Stimulated activated CD4-positive, alpha-beta T cell treated with anti-CD3 and anti-CD28 coated beads, Interleukin-1b, Interleukin-23, amount 100 ng/mL, for 1 hour (primary cell): ENCODE measurements at regions not wholly inside any gene's neighbourhood (a gene's known extent, or its start where the extent isn't known, plus 50 kb on each side); places are given as distances from the start of the nearest gene placed in this dataset.
"Not testable (repeated sequence)": the region's sequence is repeated elsewhere in the genome, so short reads cannot be mapped to it uniquely, and the experiment has no call there.

Experiments used
- DNase-seq, 2 donors: peaks; one replicate each; pipeline ENCODE4 v3.0.0-alpha.2; 2020; ENCODE audit warnings: low read depth in 2 of 2

DNA sequence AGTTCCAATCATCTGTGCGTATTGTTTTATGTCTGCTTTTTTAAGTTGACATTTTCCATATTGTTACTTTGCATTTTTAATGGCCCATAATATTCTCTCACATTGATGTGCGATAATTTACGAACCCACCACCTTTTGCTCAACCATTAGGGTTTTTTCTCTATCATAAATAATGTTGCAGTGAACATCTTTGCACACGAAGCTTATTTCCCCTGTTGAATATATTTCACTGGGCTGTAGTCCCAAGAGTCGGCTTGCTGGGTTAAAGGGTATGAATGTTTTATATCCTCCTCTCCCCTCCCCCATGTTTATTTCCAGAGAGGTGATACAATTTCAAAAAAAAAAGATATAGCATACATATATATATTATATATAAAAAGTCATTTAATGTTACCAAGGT lies 272.7 kb upstream of the RGMA start:
- no peak for DNase-seq

DNA sequence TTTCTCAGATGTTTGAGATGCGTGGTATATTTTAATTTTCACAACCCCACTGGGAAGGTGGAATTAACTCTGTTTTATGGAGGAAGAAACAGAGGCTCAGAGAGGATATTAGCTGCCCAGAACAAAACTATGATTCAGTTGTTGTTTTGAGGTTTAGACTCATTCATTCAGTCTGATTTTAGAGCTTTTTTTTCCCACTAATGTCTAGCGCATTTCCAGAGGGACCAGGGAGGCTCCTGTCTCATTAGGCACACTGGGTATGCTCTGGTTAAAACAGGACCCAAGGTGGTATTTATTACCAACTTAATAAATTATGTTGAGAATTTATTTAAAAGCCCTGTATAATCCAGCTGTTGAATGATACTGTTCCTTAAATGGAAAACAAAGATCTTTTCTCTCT lies 272.0 kb upstream of the RGMA start:
- no peak for DNase-seq

DNA sequence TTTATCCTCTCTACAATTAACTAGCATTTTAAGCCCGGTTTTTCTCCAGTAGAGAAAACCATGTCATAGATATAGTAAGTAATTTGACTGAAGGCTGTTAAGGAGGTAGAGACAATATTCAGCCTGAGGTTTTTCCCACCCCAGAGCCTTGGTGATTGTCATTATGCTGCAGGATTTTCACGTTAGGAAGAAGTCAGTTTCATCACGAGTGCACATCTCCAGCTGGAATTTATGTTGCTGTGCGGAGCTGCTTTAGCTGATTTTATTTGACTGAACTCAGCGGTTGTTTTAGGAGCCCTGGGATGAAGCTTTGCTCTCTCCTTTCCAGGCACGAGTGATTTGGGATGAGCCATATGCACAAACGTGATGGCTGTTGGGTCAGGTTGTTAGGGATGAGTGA lies 271.3 kb upstream of the RGMA start:
- DNase-seq, result no peak

DNA sequence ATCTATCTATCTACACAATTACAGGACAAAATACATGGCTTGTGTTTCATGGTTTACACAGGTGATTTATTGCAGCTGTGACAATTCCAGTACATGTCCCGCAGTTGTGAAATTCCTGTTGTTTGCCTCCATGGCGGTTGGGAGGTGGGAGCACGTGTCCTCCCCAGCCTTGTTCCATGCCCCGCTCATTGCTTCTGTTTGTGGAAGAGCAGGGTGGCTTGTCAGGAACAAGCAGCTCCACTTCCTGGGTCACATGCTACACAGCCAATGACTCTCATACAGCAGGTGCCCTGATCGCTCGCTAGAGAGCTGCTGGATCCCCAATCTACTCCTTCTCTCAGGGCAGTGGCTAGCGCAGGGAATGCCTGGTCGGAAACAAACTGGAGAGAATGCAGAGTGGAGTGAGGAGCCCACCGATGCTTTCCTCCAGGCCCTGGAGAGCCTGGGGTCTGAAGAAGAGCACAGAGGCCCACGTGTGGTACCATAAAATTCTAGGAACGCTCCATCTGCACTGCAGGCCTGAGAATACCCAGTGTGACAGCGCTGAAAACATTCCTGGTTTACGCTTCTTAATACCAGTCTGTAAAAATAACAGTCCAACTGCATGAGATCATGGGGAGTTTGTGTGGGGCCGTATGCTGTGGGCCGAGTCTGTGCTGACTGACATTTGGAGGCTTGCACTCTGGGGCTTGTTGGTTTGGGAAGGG lies 270.6 kb upstream of the RGMA start:
- DNase-seq, result no peak

DNA sequence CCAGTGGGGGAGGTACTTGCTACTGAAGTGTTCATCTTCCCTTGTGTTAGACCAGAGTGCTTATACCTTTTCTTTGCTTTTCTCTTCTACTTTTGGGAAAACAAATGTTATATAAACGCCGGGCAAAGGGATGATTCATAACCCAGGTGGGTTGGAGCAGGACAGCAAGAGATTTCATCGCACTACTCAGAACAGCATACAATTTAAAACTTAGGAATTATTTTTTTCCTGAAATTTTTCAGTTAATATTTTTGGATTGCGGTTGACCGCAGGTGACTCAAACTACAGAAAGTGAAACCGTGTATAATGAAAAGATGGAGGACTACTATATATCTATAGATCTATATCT lies 270.0 kb upstream of the RGMA start:
- DNase-seq, result no peak

DNA sequence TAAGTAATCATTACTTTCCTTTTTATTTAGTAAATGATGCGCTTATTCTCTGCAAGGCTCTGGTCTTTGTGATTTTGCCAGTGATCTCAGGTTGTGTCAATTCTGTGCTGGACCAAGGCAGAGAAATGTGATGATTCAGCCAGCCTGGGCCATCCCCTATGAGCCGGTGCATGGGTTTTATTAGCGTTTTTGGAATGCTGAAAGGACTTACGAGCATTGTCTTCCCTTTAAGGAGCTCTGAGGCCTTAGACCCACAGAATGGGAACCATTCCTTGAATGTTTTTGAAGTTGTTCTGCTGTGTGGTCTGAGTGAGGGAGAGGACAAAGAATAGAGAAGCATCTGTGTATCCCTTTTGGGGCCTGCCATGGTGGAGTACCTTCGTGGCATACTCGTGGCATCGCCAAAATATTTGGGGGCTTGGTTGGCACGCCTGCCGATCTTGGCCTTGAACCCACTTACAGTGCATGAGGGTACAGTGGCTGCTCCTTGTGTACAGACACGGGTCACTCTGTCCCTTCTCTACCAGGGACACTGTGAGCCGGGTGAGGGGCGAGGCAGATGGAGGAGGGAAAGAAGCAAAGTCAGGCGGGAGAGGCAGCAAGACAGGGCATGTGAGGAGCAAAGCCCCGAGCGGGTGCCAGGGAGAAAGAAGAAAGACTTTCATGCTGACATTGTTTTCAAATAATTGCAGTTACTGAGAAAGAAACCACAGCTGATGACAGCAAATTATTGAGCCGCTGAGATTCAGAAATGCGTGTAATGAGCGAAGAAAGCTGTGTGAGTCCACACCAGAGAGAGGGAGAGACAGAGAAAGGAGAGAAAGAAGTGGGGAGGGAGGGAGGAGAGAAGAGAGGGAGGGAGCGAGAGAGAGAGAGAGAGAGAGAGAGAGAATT lies 269.4 kb upstream of the RGMA start:
- no peak for DNase-seq

DNA sequence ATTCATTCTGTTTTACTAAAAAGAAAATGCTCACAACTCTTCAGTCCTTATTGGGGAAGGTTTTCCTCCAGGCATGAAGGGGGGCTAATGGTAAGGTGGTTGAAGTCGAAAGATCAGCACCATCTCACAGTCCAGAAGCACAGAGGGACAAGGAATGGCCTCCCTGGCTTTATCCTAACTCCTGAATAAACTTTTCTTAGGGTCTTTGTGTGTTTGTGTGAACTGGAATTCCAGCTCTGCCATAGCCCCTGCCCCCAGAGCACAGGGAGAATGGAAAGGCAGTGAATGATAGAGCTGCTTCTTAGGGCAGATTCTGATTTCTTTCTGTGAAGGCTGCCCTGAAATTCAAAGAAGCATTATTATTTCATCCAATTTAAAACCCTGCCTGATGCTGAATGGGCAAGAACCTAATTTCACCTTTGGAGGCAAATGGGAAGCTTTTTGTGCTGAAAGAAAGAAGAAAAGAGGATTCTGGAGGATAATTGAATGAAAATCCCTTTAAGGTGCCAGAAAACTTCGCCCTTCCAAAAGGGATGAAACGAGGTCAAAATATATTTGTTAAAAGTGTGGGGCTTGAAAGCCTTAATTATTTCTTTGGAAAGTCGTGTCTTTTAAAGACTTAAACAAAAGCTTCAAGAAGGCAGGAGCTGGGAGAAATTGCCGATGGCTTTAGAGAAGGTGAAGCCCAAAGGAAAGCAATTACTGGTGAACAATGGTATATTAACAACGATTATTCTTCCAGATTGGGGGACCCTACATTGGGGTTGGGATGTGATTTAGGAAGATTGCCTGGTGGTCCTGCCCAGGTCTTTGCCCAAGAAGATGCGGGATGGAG lies 259.9 kb upstream of the RGMA start:
- no peak for DNase-seq

DNA sequence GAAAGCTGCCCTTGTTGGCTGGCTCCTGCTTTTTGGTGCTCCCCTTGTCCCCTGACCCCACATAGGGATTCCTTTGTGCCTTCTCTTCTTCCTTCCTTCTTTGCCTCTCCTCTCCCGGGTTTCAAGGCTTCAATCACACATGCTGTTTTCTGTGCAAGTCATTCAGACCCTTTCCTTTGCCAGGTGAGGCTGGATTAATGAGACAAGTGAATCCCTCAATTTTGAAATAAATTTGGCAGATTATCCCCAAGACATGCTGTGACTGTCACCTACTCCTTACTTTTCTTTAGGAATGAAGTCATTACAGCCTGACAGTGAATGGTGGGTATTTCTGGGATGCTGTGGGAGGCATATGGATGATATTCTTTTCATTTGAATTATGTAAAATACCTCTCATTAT lies 259.0 kb upstream of the RGMA start:
- DNase-seq, result no peak

DNA sequence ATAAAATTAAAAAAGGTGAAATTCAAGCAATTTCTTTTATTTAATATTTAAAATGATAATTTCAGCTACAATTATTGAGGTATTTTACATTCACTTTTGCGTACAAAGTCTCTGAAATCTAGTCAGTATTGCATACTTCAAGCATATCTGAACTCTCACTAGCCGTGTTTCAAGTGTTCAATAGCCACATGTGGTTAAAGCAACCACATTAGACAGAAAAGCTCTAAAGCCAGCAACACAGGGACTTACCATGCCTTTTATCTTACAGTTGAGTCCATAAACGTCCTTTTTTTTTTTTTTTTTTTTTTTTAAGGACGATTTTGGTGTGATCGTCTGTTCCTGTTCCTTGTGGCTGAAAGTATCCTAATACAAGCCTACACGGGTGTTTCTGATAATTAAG lies 257.0 kb upstream of the RGMA start:
- DNase-seq, result no peak

DNA sequence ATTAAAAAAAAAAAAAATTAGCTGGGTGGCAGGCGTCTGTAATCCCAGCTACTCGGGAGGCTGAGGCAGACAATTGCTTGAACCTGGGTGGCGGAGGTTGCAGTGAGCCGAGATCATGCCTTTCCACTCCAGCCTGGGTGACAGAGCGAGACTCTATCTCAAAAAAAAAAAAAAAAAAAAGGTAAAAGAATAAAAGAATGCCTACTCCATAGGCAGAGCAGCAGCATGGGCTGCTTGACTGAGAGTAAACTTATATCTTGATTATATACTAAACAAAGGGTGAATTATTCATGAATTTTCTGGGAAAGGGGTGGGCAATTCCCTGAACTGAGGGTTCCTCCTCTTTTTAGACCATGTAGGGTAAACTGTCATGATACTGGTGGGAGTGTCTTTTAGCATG lies 254.4 kb upstream of the RGMA start:
- not testable (repeated sequence) for DNase-seq

DNA sequence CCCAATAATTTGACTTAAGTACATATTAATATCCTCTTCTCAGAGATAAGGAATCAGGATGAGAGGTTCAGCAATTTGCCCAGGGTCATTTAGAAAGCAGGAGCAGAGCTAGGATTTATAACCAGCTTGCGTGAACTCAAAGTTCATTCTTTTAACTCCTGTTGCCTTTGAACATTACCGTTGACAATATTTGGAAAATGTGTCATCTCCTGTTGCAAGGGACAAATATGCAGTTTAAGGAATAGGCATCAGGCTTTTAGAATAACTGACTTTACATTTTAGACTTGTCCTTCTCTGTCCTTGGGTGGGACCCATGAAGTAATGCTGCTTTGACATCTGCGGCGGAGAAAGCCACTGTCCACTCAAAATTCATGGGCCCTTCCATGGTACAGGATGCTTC lies 252.2 kb upstream of the RGMA start:
- no peak for DNase-seq

DNA sequence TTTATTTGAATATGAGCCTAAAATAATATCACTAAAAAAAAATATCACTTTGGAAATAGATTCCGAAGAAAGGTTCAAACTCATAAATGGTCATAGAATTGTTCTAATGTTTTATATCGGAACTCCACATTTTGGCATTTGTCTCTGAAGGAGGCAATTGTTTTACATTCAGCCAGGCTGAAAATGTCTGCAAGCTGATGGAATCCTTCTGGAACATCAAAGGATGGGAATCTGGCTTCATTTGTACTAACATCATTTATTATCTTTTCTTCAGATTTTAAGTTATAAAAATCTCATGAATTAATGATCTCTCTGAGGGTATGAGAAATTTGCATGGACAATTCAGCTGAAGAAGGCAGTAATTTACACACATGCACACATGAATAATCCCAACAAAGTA lies 251.4 kb upstream of the RGMA start:
- no peak for DNase-seq

DNA sequence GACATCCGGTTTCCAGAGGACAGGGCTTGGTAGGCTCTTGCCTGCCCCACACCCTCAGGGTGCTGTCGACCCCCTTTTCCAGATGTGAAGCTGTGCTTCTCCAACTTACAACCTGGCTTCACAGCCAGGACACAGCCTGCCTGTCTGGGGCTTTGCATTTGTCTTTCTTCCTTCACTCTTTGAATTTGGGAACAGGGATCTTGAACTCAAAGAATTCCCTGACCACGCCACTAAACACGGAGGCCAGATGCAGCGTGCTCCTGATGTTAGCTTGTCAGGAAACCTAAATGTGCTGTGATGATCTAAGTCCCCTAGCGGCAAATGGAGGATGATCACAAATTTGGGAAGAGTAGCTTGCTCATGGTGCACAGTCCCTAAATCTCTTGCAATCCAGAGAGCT lies 244.8 kb upstream of the RGMA start:
- no peak for DNase-seq

DNA sequence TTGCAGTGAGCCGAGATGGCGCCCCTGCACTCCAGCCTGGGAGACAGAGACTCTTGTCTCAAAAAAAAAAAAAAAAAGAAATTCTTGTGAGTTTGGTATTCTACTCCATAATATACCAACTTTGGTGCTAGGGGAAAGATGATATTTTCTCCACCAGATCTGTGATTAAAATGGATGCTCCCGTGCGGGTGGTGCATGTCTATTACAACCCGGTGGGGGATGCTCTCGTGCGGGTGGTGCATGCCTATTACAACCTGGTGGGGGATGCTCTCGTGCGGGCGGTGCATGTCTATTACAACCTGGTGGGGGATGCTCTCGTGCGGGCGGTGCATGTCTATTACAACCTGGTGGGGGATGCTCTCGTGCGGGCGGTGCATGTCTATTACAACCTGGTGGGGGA lies 244.1 kb upstream of the RGMA start:
- not testable (repeated sequence) for DNase-seq

DNA sequence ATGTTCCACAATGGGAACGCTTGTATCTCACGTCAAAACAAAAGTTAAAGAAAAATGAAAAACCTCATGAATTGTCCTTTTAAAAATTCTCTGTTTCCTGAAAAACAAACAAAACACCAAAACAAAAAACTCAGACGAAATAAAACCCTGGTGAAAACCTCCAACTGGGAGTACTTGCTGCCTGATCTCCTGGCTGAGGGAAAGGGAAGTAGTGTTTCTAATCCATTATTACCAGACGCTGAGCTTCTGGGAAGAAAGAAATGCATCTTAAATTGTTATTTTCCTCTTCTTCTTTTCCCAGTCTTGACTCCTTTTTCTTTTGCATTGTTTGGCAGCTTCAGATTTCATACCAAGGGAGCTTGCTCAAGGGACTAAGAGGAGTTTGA lies 243.2 kb upstream of the RGMA start:
- no peak for DNase-seq

DNA sequence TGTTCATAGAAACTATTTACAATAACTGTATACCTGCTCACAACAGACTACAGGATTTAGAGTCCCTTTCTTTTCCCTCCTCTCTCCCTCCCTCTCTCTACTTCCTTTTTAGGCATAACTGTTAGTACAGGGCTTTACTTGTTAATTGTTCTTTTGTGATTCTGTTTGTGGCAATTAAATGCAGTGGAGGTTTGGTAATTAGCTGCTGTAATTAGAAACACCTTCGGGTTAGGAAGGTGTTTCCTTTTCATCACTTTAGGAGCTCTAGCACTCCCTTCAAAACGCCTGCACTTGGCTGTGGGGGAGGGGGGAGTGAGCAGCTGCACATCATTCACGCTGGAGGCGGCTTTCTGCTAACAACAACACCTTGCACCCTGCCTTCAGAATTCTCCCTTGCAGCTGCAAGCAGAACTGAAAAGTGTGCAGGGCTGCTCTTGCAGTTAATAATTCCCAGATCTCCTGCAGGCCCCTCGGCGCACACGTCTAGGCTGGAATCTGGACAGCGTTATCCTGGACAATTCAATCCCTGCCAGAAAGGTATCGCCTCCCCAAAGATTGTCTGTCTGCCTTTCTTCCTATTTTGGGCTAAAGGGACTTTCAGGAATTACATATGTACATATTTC lies 242.6 kb upstream of the RGMA start:
- no peak for DNase-seq

DNA sequence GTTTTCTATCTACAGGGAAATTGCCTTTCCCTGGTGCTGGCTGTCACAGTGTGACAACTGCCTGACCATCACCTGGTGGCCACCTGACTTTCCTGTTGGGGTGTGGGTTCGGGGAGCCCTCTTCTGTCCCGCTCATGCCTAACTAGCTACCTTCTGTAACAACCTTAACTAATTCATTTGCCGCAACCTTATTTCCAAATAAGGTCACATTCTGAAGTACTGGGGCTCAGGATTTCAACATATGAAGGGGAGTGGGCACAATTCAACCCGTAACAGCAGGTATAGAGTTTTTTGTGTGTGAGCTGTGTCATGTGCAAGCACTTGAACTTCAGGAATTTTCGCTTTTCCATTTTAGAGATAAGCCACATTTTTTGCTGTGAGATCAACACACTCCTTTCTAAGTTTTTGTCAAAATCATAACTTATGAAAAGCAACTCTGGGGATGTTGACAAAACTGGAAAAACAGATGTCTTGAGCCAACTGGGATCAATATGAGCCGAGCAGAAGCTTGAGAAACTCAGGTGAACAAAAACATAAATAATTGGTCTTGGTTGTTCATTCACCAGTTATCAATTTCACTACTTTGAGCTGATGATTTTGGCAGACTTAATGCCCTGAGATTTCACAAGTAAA lies 242.0 kb upstream of the RGMA start:
- no peak for DNase-seq

DNA sequence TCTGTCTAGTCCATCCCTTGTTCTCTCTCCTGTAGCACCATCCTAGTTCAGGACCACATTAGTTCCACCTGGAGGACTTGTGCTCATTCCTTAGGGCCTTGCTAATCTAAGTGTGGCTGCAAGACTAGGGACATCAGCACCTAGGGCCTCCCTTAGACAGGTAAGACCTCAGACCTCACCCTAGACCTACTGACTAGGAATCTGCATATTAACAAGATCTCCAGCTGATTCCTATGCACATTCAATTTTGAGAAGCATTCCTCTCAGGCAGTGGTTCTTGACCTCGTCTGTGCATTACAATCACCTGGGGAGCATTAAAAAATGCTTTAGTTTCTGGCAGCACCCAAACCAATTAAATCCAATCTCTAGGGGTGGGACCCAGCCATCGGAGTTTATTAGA lies 238.4 kb upstream of the RGMA start:
- DNase-seq, result no peak

DNA sequence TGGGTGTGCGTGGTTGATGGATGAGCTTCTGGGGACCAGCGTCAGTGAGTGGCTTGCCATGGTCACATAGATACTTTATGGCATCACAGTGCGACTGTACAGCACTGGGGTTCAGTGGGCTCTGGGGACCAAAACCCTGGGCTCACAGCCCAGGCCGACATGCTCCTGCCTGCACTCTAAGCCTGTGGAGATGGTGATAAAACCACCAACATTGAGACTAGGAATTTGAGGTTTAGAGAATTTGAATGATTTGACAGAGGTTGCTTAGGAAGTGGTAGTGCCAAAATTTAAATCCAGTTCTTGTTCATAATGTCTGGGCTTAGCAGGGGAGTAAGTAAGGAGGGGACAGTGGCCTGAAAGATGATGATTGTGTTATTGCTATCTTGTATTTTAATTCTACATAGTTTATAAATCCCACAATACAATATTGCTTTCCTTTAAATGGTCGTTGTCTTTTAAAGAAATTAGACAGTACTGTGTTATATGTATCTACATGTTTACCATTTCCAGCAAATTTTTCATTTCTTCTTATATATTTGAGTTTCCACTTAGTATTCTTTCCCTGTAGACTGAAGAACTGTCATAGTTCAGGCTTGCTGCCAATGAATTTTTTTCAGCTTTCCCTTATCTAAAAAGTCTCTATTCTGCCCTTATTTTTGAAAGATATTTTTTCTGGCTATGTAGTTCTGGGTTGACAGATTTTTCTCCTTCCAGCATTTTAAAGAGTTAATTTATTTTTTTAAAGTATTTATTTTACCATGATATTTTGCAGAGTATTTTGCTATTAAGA lies 235.4 kb upstream of the RGMA start:
- no peak for DNase-seq

DNA sequence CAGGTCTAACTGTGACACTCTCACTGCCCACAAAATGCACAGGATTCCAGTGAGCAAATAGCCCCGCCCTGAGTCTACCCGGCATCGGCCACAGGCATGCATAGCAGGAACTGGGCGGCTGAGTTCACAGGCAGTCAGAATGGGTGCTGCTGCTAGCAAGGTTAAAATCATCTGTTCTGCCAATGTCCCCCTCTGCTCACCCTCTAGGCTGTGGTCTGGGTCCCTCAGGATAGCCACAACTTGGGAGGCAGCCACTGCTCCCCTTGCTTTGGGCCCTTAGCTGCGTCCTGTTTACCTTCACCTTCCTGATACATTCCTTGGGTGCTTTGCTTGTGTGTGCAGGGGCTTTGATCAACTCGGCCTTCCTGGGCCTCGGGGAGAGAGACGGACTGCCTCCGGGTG lies 232.9 kb upstream of the RGMA start:
- no peak for DNase-seq
